ENCODE measurements at regions not wholly inside any gene's neighbourhood (a gene's known extent, or its start where the extent isn't known, plus 50 kb on each side); places are given as distances from the start of the nearest gene placed in this dataset.

DNA sequence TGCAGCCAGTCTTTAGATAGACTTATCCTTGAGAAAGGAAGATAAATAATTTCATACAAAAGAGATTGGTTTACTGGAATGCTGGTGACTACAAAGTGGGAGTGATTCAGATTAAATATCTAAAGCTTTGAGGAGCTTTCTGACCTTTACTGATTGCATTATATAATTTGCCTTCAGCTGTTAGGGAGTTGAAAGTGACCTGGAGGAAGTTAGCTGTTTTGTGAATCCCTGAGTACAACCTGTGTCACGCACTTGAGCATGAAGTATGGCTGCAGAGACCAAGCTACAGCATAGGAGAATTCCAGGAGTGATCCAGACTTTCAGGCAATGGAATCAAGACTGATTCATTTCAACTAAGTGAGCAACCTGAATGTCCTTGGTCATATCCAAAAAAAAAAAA lies 1848.3 kb upstream of the RAG2 start:
- no CpG with 5 or more reads among the region's 1 CpG for WGBS (ENCODE audit: extremely low coverage, insufficient read length, low lambda C conversion rate)

More for the DNA sequence above, 1848.3 kb upstream of the RAG2 start:
- Histone ChIP-seq H3K4me2 (ENCODE audit: insufficient read depth, insufficient read length, low read length) (no peak overlapping the region), H3K23me2 (ENCODE audit: insufficient read length, low read depth, low read length, poor library complexity, severe bottlenecking) (no peaks in the 10 kb centered on the region), H3K23ac (ENCODE audit: insufficient read length, low read depth, low read length) (no peak overlapping the region), H3K18ac (ENCODE audit: insufficient read length, low read depth, low read length) (no peak overlapping the region), H3T11ph (ENCODE audit: low read length) (no peak overlapping the region), H3K4me1 (ENCODE audit: insufficient read depth, low read length) (peaks cover 5% of the 10 kb centered on the region; the same call in 1 of the 2 replicates), H4K20me1 (ENCODE audit: control insufficient read depth, insufficient read depth, insufficient read length) (no peaks in the 10 kb centered on the region), H4K91ac (ENCODE audit: insufficient read length, low read depth, low read length) (no peak overlapping the region), H3K9ac (ENCODE audit: extremely low read depth, insufficient read length, low read length) (no peak overlapping the region), H3K79me1 (ENCODE audit: insufficient read depth, low read depth, low read length, poor library complexity, severe bottlenecking) (no peaks in the 10 kb centered on the region), H3K56ac (ENCODE audit: insufficient read length, low read depth, low read length) (no peak overlapping the region), H3K79me2 (ENCODE audit: insufficient read depth, low read length) (no peaks in the 10 kb centered on the region), H2AK5ac (ENCODE audit: insufficient read length, low read length) (no peak overlapping the region), H4K5ac (ENCODE audit: insufficient read length, low read depth, low read length) (no peak overlapping the region), H3K14ac (ENCODE audit: insufficient read depth, low read length) (no peak overlapping the region), H3K4ac (ENCODE audit: low read depth, low read length) (no peak overlapping the region), H2BK20ac (ENCODE audit: low read depth, low read length, poor library complexity, severe bottlenecking) (no peak overlapping the region), H3K27me3 (ENCODE audit: insufficient read depth, low read length) (no peaks in the 10 kb centered on the region), H2BK5ac (ENCODE audit: insufficient read length, low read length) (no peak overlapping the region), H2BK15ac (ENCODE audit: low read depth, low read length) (no peak overlapping the region), H3K9me3 (ENCODE audit: control insufficient read depth, low read depth, low read length) (no peaks in the 10 kb centered on the region), H2AFZ (ENCODE audit: low read length) (no peak overlapping the region), H3K27ac (ENCODE audit: insufficient read length, low read depth, low read length) (no peak overlapping the region), H4K8ac (replicated peaks; ENCODE audit: insufficient read length, low read depth, low read length) (no peak overlapping the region), H2BK12ac (ENCODE audit: insufficient read length, low read depth, low read length) (no peak overlapping the region), H2BK120ac (ENCODE audit: low read depth, low read length, poor library complexity, severe bottlenecking) (no peak overlapping the region)
- Mint-ChIP-seq H3K4me3 (no peak overlapping the region), H3K36me3 (ENCODE audit: insufficient read depth in 1 of 3, low read depth in 3 of 3) (no peaks in the 10 kb centered on the region; a peak in 1 of 7 replicates), H3K4me1 (peaks cover 0 to 6% of the 10 kb centered on the region in 2 experiments; a peak in 2 of 4 replicates), H3K27ac (no peak overlapping the region), H3K9me3 (no peaks in the 10 kb centered on the region; a peak in 1 of 5 replicates), H3K27me3 (ENCODE audit: low read depth) (no peaks in the 10 kb centered on the region)
- DNase-seq, result no peak
- TF ChIP-seq, protein P1, sequence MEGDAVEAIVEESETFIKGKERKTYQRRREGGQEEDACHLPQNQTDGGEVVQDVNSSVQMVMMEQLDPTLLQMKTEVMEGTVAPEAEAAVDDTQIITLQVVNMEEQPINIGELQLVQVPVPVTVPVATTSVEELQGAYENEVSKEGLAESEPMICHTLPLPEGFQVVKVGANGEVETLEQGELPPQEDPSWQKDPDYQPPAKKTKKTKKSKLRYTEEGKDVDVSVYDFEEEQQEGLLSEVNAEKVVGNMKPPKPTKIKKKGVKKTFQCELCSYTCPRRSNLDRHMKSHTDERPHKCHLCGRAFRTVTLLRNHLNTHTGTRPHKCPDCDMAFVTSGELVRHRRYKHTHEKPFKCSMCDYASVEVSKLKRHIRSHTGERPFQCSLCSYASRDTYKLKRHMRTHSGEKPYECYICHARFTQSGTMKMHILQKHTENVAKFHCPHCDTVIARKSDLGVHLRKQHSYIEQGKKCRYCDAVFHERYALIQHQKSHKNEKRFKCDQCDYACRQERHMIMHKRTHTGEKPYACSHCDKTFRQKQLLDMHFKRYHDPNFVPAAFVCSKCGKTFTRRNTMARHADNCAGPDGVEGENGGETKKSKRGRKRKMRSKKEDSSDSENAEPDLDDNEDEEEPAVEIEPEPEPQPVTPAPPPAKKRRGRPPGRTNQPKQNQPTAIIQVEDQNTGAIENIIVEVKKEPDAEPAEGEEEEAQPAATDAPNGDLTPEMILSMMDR (conservative IDR thresholded peaks at IDR 0.05), result no peak
